GM23338 (cell line): ENCODE measurements at regions not wholly inside any gene's neighbourhood (a gene's known extent, or its start where the extent isn't known, plus 50 kb on each side); places are given as distances from the start of the nearest gene placed in this dataset.
"Not testable (repeated sequence)": the region's sequence is repeated elsewhere in the genome, so short reads cannot be mapped to it uniquely, and the experiment has no call there.

Experiments used
- ATAC-seq: fragments of 200-7000 bp; cut with Tn5 transposase; 3 replicates; pipeline ENCODE4 v1.9.1; 2020
- DNase-seq: peaks from one replicate; pipeline ENCODE4 v3.0.0-alpha.2; 2015; ENCODE audit warnings: low spot score
- H2AFZ ChIP-seq: fragments of 200-600 bp; sonication (generic); 2 replicates; pipeline ENCODE4 v1.8.0; 2016; ENCODE audit warnings: antibody characterized with exemption, mild to moderate bottlenecking, moderate library complexity
- H3F3A ChIP-seq: fragments of 200-600 bp; sonication (generic); replicated peaks from 2 replicates; pipeline ENCODE4 v1.8.0; 2017; ENCODE audit warnings: antibody characterized with exemption, mixed run types, low read depth
- H3K27ac ChIP-seq: fragments of 200-600 bp; sonication (generic); 2 replicates; pipeline ENCODE4 v1.6.1; 2016; ENCODE audit warnings: low read depth
- H3K27me3 ChIP-seq: fragments of 200-600 bp; sonication (generic); 2 replicates; pipeline ENCODE4 v1.8.0; 2016; ENCODE audit warnings: mild to moderate bottlenecking, mixed run types, moderate library complexity; ENCODE audit not compliant: insufficient read depth
- H3K36me3 ChIP-seq: fragments of 200-600 bp; sonication (generic); 2 replicates; pipeline ENCODE4 v1.8.0; 2016; ENCODE audit warnings: mild to moderate bottlenecking; ENCODE audit not compliant: insufficient read depth
- H3K4me1 ChIP-seq: fragments of 200-600 bp; sonication (generic); 2 replicates; pipeline ENCODE4 v1.8.0; 2016; ENCODE audit warnings: mild to moderate bottlenecking, moderate library complexity; ENCODE audit not compliant: insufficient read depth
- H3K4me2 ChIP-seq: fragments of 200-600 bp; sonication (generic); 2 replicates; pipeline ENCODE4 v1.7.1; 2017; ENCODE audit warnings: mixed run types
- H3K4me3 ChIP-seq: fragments of 200-600 bp; sonication (generic); 2 replicates; pipeline ENCODE4 v1.6.1; 2016; ENCODE audit warnings: mixed run types
- H3K79me2 ChIP-seq: fragments of 200-600 bp; sonication (generic); replicated peaks from 2 replicates; pipeline ENCODE4 v1.8.0; 2017; ENCODE audit warnings: mild to moderate bottlenecking; ENCODE audit not compliant: insufficient read depth
- H3K9me2 ChIP-seq: fragments of 200-600 bp; sonication (generic); 2 replicates; pipeline ENCODE4 v1.8.0; 2017; ENCODE audit not compliant: insufficient read depth
- H4K20me1 ChIP-seq: fragments of 200-600 bp; sonication (generic); replicated peaks from 2 replicates; pipeline ENCODE4 v1.8.0; 2017; ENCODE audit warnings: mild to moderate bottlenecking; ENCODE audit not compliant: insufficient read depth
- H3K27ac Mint-ChIP-seq: 2 replicates; pipeline ENCODE4 v1.8.0; 2020; ENCODE audit warnings: inconsistent platforms, mild to moderate bottlenecking, moderate library complexity, mixed read lengths
- H3K27me3 Mint-ChIP-seq: 3 replicates; pipeline ENCODE4 v1.8.0; 2022; ENCODE audit warnings: low read depth, mild to moderate bottlenecking, moderate library complexity, mixed read lengths, inconsistent platforms; ENCODE audit not compliant: insufficient read depth, poor library complexity
- H3K36me3 Mint-ChIP-seq: 3 replicates; pipeline ENCODE4 v1.8.0; 2021; ENCODE audit warnings: low read depth, mild to moderate bottlenecking, inconsistent platforms, moderate library complexity, mixed read lengths
- H3K4me1 Mint-ChIP-seq: 3 replicates; pipeline ENCODE4 v1.8.0; 2020; ENCODE audit warnings: mild to moderate bottlenecking, inconsistent platforms, mixed read lengths
- H3K4me3 Mint-ChIP-seq: 3 replicates; pipeline ENCODE4 v1.8.0; 2021; ENCODE audit warnings: moderate library complexity, mild to moderate bottlenecking, inconsistent platforms, mixed read lengths
- H3K9me3 Mint-ChIP-seq: 3 replicates; pipeline ENCODE4 v1.8.0; 2020; ENCODE audit warnings: moderate library complexity, mild to moderate bottlenecking, inconsistent platforms, mixed read lengths
- EZH2 ChIP-seq: fragments of 200-600 bp; sonication (generic); IDR thresholded peaks from one replicate; pipeline ENCODE4 v1.8.0; 2017; ENCODE audit warnings: antibody characterized with exemption, mild to moderate bottlenecking, low read depth; ENCODE audit not compliant: unreplicated experiment
- EZH2phosphoT487 ChIP-seq: fragments of 200-600 bp; sonication (generic); IDR thresholded peaks from one replicate; pipeline ENCODE4 v1.8.1; 2018; ENCODE audit warnings: antibody characterized with exemption; ENCODE audit not compliant: unreplicated experiment
- JUNB ChIP-seq: IDR thresholded peaks from one replicate; pipeline ENCODE4 v1.6.1; 2016; ENCODE audit warnings: antibody characterized with exemption; ENCODE audit not compliant: unreplicated experiment
- NANOG ChIP-seq: IDR thresholded peaks from 2 replicates; pipeline ENCODE4 v1.6.1; 2016; ENCODE audit warnings: antibody characterized with exemption, borderline replicate concordance
- POLR2AphosphoS5 ChIP-seq: IDR thresholded peaks from 2 replicates; pipeline ENCODE4 v1.6.1; 2016; ENCODE audit warnings: antibody characterized with exemption, low read depth
- STAT1 ChIP-seq: IDR thresholded peaks from one replicate; pipeline ENCODE4 v1.6.1; 2016; ENCODE audit warnings: antibody characterized with exemption; ENCODE audit not compliant: unreplicated experiment
- ZNF114 ChIP-seq: fragments of 250-450 bp; sonication (Bioruptor Pico); IDR thresholded peaks from 2 replicates; pipeline ENCODE4 v1.5.0; 2020; ENCODE audit warnings: mild to moderate bottlenecking, moderate library complexity
- ZNF331 ChIP-seq: fragments of 250-450 bp; sonication (Bioruptor Pico); IDR thresholded peaks from 2 replicates; pipeline ENCODE4 v1.5.0; 2020; ENCODE audit warnings: low read depth, mild to moderate bottlenecking, moderate library complexity
- TF ChIP-seq, protein P1 (sequence below): IDR thresholded peaks from 2 replicates; pipeline ENCODE4 v1.6.1; 2016; ENCODE audit warnings: antibody characterized with exemption
- TF ChIP-seq, protein P2 (sequence below): IDR thresholded peaks from one replicate; pipeline ENCODE4 v1.6.1; 2018; ENCODE audit warnings: antibody characterized with exemption; ENCODE audit not compliant: unreplicated experiment
- TF ChIP-seq, protein P3 (sequence below): fragments of 250-450 bp; sonication (Bioruptor Pico); IDR thresholded peaks from 2 replicates; pipeline ENCODE4 v1.5.0; 2020; ENCODE audit warnings: mild to moderate bottlenecking, moderate library complexity
- TF ChIP-seq, protein P4 (sequence below), 2 experiments: fragments of 200-600 bp in 1 of 2; sonication (generic) in 1 of 2; conservative IDR thresholded peaks; 2 replicates each; pipeline versions ENCODE4 v1.5.1 to v1.6.1; 2016 to 2017; ENCODE audit warnings: antibody characterized with exemption in 2 of 2, low read depth in 2 of 2, mild to moderate bottlenecking in 2 of 2, moderate library complexity in 1 of 2

DNA sequence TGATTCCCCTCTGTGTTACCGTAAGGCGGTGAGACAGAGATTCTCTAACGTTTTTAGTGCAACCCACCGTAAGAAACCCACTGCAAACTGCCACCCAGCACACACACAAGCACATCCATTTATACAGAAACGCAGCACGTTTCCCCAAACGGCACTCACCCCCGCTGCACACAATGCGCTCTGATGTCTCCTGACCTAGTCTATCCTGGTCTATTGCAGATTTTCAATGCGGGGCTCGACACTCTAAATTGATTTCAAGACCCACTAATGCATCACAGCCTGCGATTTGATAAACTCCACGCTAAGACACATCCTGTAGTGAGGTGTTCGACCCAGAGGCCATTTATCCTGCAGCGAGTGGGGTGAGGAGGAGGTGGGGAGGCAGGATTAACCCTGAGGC, 63.7 kb upstream of the SULF2 start:
- Mint-ChIP-seq H3K4me1 (0 out of 3 replicates have a peak, but pooled peaks cover 3% of the 10 kb centered on the region), H3K27ac (no peak overlapping the region), H3K4me3 (no peak overlapping the region), H3K9me3 (peaks cover 24% of the 10 kb centered on the region), H3K27me3 (peaks cover 5% of the 10 kb centered on the region), H3K36me3 (peaks cover 12% of the 10 kb centered on the region)
- Histone ChIP-seq H3K27me3 (no peaks in the 10 kb centered on the region), H3K79me2 (no peaks in the 10 kb centered on the region), H3K36me3 (no peaks in the 10 kb centered on the region), H2AFZ (no peak overlapping the region), H3K27ac (no peak overlapping the region), H3F3A (no peaks in the 10 kb centered on the region), H3K4me3 (no peak overlapping the region), H3K4me1 (no peaks in the 10 kb centered on the region), H3K9me2 (no peaks in the 10 kb centered on the region), H3K4me2 (no peak overlapping the region), H4K20me1 (no peaks in the 10 kb centered on the region; the same call in 1 of the 2 replicates)
- ATAC-seq (no peak), DNase-seq (no peak)
- TF ChIP-seq, protein P1, sequence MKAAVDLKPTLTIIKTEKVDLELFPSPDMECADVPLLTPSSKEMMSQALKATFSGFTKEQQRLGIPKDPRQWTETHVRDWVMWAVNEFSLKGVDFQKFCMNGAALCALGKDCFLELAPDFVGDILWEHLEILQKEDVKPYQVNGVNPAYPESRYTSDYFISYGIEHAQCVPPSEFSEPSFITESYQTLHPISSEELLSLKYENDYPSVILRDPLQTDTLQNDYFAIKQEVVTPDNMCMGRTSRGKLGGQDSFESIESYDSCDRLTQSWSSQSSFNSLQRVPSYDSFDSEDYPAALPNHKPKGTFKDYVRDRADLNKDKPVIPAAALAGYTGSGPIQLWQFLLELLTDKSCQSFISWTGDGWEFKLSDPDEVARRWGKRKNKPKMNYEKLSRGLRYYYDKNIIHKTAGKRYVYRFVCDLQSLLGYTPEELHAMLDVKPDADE, result no peak
- TF ChIP-seq POLR2AphosphoS5 (no peak), STAT1 (no peak), ZNF114 (CRISPR knock-in tag) (no peak), NANOG (no peak), JUNB (no peak), EZH2 (no peak), EZH2phosphoT487 (no peak), ZNF331 (CRISPR knock-in tag) (no peak)
- TF ChIP-seq, protein P2, sequence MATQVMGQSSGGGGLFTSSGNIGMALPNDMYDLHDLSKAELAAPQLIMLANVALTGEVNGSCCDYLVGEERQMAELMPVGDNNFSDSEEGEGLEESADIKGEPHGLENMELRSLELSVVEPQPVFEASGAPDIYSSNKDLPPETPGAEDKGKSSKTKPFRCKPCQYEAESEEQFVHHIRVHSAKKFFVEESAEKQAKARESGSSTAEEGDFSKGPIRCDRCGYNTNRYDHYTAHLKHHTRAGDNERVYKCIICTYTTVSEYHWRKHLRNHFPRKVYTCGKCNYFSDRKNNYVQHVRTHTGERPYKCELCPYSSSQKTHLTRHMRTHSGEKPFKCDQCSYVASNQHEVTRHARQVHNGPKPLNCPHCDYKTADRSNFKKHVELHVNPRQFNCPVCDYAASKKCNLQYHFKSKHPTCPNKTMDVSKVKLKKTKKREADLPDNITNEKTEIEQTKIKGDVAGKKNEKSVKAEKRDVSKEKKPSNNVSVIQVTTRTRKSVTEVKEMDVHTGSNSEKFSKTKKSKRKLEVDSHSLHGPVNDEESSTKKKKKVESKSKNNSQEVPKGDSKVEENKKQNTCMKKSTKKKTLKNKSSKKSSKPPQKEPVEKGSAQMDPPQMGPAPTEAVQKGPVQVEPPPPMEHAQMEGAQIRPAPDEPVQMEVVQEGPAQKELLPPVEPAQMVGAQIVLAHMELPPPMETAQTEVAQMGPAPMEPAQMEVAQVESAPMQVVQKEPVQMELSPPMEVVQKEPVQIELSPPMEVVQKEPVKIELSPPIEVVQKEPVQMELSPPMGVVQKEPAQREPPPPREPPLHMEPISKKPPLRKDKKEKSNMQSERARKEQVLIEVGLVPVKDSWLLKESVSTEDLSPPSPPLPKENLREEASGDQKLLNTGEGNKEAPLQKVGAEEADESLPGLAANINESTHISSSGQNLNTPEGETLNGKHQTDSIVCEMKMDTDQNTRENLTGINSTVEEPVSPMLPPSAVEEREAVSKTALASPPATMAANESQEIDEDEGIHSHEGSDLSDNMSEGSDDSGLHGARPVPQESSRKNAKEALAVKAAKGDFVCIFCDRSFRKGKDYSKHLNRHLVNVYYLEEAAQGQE, result no peak
- TF ChIP-seq, protein P3, sequence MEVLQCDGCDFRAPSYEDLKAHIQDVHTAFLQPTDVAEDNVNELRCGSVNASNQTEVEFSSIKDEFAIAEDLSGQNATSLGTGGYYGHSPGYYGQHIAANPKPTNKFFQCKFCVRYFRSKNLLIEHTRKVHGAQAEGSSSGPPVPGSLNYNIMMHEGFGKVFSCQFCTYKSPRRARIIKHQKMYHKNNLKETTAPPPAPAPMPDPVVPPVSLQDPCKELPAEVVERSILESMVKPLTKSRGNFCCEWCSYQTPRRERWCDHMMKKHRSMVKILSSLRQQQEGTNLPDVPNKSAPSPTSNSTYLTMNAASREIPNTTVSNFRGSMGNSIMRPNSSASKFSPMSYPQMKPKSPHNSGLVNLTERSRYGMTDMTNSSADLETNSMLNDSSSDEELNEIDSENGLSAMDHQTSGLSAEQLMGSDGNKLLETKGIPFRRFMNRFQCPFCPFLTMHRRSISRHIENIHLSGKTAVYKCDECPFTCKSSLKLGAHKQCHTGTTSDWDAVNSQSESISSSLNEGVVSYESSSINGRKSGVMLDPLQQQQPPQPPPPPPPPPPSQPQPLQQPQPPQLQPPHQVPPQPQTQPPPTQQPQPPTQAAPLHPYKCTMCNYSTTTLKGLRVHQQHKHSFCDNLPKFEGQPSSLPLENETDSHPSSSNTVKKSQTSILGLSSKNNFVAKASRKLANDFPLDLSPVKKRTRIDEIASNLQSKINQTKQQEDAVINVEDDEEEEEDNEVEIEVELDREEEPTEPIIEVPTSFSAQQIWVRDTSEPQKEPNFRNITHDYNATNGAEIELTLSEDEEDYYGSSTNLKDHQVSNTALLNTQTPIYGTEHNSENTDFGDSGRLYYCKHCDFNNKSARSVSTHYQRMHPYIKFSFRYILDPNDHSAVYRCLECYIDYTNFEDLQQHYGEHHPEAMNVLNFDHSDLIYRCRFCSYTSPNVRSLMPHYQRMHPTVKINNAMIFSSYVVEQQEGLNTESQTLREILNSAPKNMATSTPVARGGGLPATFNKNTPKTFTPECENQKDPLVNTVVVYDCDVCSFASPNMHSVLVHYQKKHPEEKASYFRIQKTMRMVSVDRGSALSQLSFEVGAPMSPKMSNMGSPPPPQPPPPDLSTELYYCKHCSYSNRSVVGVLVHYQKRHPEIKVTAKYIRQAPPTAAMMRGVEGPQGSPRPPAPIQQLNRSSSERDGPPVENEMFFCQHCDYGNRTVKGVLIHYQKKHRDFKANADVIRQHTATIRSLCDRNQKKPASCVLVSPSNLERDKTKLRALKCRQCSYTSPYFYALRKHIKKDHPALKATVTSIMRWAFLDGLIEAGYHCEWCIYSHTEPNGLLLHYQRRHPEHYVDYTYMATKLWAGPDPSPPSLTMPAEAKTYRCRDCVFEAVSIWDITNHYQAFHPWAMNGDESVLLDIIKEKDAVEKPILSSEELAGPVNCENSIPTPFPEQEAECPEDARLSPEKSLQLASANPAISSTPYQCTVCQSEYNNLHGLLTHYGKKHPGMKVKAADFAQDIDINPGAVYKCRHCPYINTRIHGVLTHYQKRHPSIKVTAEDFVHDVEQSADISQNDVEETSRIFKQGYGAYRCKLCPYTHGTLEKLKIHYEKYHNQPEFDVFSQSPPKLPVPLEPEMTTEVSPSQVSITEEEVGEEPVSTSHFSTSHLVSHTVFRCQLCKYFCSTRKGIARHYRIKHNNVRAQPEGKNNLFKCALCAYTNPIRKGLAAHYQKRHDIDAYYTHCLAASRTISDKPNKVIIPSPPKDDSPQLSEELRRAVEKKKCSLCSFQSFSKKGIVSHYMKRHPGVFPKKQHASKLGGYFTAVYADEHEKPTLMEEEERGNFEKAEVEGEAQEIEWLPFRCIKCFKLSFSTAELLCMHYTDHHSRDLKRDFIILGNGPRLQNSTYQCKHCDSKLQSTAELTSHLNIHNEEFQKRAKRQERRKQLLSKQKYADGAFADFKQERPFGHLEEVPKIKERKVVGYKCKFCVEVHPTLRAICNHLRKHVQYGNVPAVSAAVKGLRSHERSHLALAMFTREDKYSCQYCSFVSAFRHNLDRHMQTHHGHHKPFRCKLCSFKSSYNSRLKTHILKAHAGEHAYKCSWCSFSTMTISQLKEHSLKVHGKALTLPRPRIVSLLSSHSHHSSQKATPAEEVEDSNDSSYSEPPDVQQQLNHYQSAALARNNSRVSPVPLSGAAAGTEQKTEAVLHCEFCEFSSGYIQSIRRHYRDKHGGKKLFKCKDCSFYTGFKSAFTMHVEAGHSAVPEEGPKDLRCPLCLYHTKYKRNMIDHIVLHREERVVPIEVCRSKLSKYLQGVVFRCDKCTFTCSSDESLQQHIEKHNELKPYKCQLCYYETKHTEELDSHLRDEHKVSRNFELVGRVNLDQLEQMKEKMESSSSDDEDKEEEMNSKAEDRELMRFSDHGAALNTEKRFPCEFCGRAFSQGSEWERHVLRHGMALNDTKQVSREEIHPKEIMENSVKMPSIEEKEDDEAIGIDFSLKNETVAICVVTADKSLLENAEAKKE, result no peak
- TF ChIP-seq, protein P4, sequence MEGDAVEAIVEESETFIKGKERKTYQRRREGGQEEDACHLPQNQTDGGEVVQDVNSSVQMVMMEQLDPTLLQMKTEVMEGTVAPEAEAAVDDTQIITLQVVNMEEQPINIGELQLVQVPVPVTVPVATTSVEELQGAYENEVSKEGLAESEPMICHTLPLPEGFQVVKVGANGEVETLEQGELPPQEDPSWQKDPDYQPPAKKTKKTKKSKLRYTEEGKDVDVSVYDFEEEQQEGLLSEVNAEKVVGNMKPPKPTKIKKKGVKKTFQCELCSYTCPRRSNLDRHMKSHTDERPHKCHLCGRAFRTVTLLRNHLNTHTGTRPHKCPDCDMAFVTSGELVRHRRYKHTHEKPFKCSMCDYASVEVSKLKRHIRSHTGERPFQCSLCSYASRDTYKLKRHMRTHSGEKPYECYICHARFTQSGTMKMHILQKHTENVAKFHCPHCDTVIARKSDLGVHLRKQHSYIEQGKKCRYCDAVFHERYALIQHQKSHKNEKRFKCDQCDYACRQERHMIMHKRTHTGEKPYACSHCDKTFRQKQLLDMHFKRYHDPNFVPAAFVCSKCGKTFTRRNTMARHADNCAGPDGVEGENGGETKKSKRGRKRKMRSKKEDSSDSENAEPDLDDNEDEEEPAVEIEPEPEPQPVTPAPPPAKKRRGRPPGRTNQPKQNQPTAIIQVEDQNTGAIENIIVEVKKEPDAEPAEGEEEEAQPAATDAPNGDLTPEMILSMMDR (conservative IDR thresholded peaks at IDR 0.05; ENCODE audit: low read depth in 2 of 2), result no peak

DNA sequence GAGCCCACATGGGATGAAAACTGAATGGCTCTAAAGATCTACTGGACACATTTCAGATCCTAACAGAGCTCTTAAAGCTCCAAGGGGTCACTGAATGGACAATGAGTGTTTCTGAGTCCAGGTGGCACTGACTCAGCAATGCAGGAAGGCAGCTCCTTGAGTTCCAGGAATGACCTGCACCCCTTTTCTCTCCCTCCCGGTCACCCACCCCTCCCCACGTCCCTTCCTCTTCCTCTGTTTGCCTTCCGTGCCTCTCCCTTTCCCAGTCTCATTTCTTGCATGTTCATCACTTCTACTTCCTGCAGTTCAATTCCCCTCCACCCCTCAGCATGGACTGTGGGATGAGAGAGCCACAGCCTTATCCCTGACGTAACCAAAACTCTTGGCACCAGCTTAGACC, 63.3 kb upstream of the SULF2 start:
- not testable (repeated sequence) for H3K27ac Mint-ChIP-seq, ATAC-seq, H3K27ac ChIP-seq

More for the DNA sequence above, 63.3 kb upstream of the SULF2 start:
- not testable (repeated sequence) for H3K36me3 ChIP-seq, H3F3A ChIP-seq, DNase-seq, H3K4me3 Mint-ChIP-seq, H3K79me2 ChIP-seq, H3K9me2 ChIP-seq, H3K27me3 Mint-ChIP-seq, H3K4me2 ChIP-seq, H3K4me1 ChIP-seq, H3K4me1 Mint-ChIP-seq, H3K27me3 ChIP-seq, H4K20me1 ChIP-seq, H2AFZ ChIP-seq, H3K4me3 ChIP-seq
- Mint-ChIP-seq H3K36me3 (peaks cover 12% of the 10 kb centered on the region), H3K9me3 (peaks cover 20% of the 10 kb centered on the region)
